MM.1S (cell line): ENCODE measurements at regions not wholly inside any gene's neighbourhood (a gene's known extent, or its start where the extent isn't known, plus 50 kb on each side); places are given as distances from the start of the nearest gene placed in this dataset.

ENCODE experiments used
- DNase-seq: peaks from one replicate; pipeline ENCODE4 v3.0.0-alpha.2; 2015
- H2AFZ ChIP-seq: fragments of 300-600 bp; sonication (generic); 2 replicates; pipeline ENCODE4 v1.6.0; 2016; ENCODE audit warnings: antibody characterized with exemption, low read length
- H3F3A ChIP-seq: fragments of 300-600 bp; sonication (generic); 2 replicates; pipeline ENCODE4 v1.6.1; 2016; ENCODE audit warnings: mild to moderate bottlenecking, antibody characterized with exemption, low read length, moderate library complexity, mixed read lengths; ENCODE audit not compliant: insufficient read depth
- H3K27ac ChIP-seq: fragments of 300-600 bp; sonication (generic); 2 replicates; pipeline ENCODE4 v1.5.1; 2016; ENCODE audit warnings: mild to moderate bottlenecking, low read length
- H3K27me3 ChIP-seq: fragments of 300-600 bp; sonication (generic); replicated peaks from 2 replicates; pipeline ENCODE4 v1.6.0; 2016; ENCODE audit warnings: low read length; ENCODE audit not compliant: insufficient read depth
- H3K36me3 ChIP-seq: fragments of 300-600 bp; sonication (generic); replicated peaks from 2 replicates; pipeline ENCODE4 v1.6.1; 2016; ENCODE audit warnings: mild to moderate bottlenecking, low read length, mixed read lengths; ENCODE audit not compliant: insufficient read depth
- H3K4me1 ChIP-seq: fragments of 300-600 bp; sonication (generic); 2 replicates; pipeline ENCODE4 v1.6.1; 2016; ENCODE audit warnings: low read length, mixed read lengths
- H3K4me2 ChIP-seq: fragments of 300-600 bp; sonication (generic); 2 replicates; pipeline ENCODE4 v1.6.0; 2016; ENCODE audit warnings: low read depth, low read length
- H3K4me3 ChIP-seq: fragments of 300-600 bp; sonication (generic); 2 replicates; pipeline ENCODE4 v1.5.1; 2016; ENCODE audit warnings: low read length, mixed read lengths
- H3K79me2 ChIP-seq: fragments of 300-600 bp; sonication (generic); 2 replicates; pipeline ENCODE4 v1.6.1; 2016; ENCODE audit warnings: mixed run types, low read length, mixed read lengths
- H3K9ac ChIP-seq: fragments of 300-600 bp; sonication (generic); 2 replicates; pipeline ENCODE4 v1.6.1; 2016; ENCODE audit warnings: low read length, mixed read lengths
- H3K9me2 ChIP-seq: fragments of 300-600 bp; sonication (generic); replicated peaks from 2 replicates; pipeline ENCODE4 v1.6.1; 2016; ENCODE audit warnings: mild to moderate bottlenecking, low read length, mixed read lengths; ENCODE audit not compliant: insufficient read depth
- H3K9me3 ChIP-seq: fragments of 300-600 bp; sonication (generic); replicated peaks from 2 replicates; pipeline ENCODE4 v1.6.1; 2016; ENCODE audit warnings: mild to moderate bottlenecking, low read length, mixed read lengths; ENCODE audit not compliant: insufficient read depth
- H4K20me1 ChIP-seq: fragments of 300-600 bp; sonication (generic); 2 replicates; pipeline ENCODE4 v1.6.1; 2016; ENCODE audit warnings: mild to moderate bottlenecking, low read length, moderate library complexity, mixed read lengths; ENCODE audit not compliant: insufficient read depth
- EZH2 ChIP-seq: fragments of 300-600 bp; sonication (generic); optimal IDR thresholded peaks from 2 replicates; pipeline ENCODE3; 2017; ENCODE audit warnings: low read depth, mild to moderate bottlenecking, antibody characterized with exemption, low read length, mixed read lengths
- EZH2phosphoT487 ChIP-seq: fragments of 300-600 bp; sonication (generic); IDR thresholded peaks from 2 replicates; pipeline ENCODE4 v1.6.1; 2018; ENCODE audit warnings: antibody characterized with exemption, low read length
- TF ChIP-seq, protein P1 (sequence below): fragments of 300-600 bp; sonication (generic); IDR thresholded peaks from 2 replicates; pipeline ENCODE4 v1.5.1; 2016; ENCODE audit warnings: antibody characterized with exemption, low read length, mixed read lengths

DNA sequence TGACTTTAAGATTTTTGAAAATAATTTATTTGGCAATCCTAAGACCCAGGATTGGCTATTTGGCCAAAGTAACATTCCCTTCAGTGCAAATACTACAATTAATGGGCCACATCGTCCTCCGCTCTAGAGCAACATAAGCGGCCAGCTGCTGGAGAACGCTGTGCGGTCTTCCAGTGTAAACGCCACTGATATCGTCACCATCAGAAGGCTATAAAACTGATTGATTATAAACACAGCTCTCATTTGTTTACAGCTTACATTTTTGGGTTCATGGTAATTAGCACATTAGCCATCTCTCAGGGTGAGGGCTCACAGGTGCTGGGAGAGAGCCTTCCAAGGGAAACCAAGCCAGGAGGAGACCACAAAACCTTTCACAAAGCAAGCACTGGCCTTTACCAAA is 130.1 kb upstream of the BMP4 start:
- Histone ChIP-seq H3K36me3 (no peaks in the 10 kb centered on the region), H2AFZ (no peak overlapping the region), H3K27ac (no peak overlapping the region), H3K4me3 (no peak overlapping the region), H3K4me1 (no peaks in the 10 kb centered on the region), H3K9ac (no peak overlapping the region), H3K9me3 (no peaks in the 10 kb centered on the region), H3K9me2 (no peaks in the 10 kb centered on the region), H4K20me1 (no peaks in the 10 kb centered on the region), H3K27me3 (no peaks in the 10 kb centered on the region), H3K4me2 (no peak overlapping the region), H3F3A (no peaks in the 10 kb centered on the region), H3K79me2 (no peaks in the 10 kb centered on the region)
- TF ChIP-seq, protein P1, sequence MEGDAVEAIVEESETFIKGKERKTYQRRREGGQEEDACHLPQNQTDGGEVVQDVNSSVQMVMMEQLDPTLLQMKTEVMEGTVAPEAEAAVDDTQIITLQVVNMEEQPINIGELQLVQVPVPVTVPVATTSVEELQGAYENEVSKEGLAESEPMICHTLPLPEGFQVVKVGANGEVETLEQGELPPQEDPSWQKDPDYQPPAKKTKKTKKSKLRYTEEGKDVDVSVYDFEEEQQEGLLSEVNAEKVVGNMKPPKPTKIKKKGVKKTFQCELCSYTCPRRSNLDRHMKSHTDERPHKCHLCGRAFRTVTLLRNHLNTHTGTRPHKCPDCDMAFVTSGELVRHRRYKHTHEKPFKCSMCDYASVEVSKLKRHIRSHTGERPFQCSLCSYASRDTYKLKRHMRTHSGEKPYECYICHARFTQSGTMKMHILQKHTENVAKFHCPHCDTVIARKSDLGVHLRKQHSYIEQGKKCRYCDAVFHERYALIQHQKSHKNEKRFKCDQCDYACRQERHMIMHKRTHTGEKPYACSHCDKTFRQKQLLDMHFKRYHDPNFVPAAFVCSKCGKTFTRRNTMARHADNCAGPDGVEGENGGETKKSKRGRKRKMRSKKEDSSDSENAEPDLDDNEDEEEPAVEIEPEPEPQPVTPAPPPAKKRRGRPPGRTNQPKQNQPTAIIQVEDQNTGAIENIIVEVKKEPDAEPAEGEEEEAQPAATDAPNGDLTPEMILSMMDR = no peak
- TF ChIP-seq EZH2phosphoT487 (no peak), EZH2 (no peak)
- DNase-seq = no peak

DNA sequence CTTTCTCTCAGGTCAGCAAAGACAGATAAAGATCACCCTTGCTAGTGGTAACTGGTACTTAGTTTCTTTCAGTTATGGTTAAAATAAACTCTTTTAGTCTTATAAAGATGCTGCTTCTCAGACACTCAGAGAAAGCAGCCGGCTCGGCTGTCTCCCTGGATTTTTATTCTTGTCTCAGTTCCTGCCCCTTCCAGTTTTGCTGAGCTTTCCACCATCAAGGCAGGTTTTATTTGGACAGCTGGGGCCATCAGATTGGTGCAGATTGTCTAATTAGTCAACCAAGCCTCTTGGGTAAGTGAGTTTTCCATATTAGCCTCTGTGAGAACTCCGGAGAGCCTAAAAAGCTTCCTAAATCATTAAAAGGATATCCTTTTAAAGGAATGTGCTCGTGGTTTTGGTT is 130.8 kb upstream of the BMP4 start:
- no peak overlapping the region for H2AFZ ChIP-seq
- no peak overlapping the region for H3K9ac ChIP-seq
- TF ChIP-seq EZH2 = no peak
- TF ChIP-seq EZH2phosphoT487 = no peak
- TF ChIP-seq, protein P1 = no peak
- no peak overlapping the region for H3K4me3 ChIP-seq
- DNase-seq = no peak
- H3K79me2 ChIP-seq = no peaks in the 10 kb centered on the region
- H3K9me2 ChIP-seq = no peaks in the 10 kb centered on the region
- no peak overlapping the region for H3K4me2 ChIP-seq
- no peaks in the 10 kb centered on the region for H3K36me3 ChIP-seq
- no peaks in the 10 kb centered on the region for H3K27me3 ChIP-seq
- no peak overlapping the region for H3K27ac ChIP-seq
- H3K4me1 ChIP-seq = no peaks in the 10 kb centered on the region
- H3F3A ChIP-seq = no peaks in the 10 kb centered on the region
- H3K9me3 ChIP-seq = no peaks in the 10 kb centered on the region
- H4K20me1 ChIP-seq = no peaks in the 10 kb centered on the region

DNA sequence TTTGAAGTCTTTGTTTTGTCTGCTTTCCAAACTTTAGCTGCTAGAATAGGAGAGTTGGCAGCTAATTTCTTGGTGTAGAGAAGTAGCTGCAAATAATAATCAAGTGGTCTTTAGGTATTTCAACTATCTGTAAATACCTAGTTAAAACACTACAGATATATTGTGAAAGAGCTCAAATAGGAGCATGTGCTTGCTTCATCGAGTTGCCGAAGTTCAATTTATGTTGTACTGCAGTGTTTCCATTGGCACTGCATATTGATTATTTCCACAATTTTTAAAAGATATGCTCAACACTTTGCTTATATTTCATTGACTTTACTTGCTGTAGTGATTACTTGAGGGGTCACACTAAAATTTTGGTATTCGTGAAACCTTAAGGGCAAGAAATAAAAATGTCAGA is 131.6 kb upstream of the BMP4 start:
- Histone ChIP-seq H2AFZ (no peak overlapping the region), H3K9ac (no peak overlapping the region), H3K27me3 (no peaks in the 10 kb centered on the region), H3K4me1 (no peaks in the 10 kb centered on the region), H3K9me2 (no peaks in the 10 kb centered on the region), H3K79me2 (no peaks in the 10 kb centered on the region), H3K27ac (no peak overlapping the region), H3K9me3 (no peaks in the 10 kb centered on the region), H3K4me3 (no peak overlapping the region), H3K36me3 (no peaks in the 10 kb centered on the region), H3F3A (no peaks in the 10 kb centered on the region), H3K4me2 (no peak overlapping the region), H4K20me1 (no peaks in the 10 kb centered on the region)
- no peak for TF ChIP-seq EZH2phosphoT487
- no peak for TF ChIP-seq EZH2
- TF ChIP-seq, protein P1 = no peak
- no peak for DNase-seq

DNA sequence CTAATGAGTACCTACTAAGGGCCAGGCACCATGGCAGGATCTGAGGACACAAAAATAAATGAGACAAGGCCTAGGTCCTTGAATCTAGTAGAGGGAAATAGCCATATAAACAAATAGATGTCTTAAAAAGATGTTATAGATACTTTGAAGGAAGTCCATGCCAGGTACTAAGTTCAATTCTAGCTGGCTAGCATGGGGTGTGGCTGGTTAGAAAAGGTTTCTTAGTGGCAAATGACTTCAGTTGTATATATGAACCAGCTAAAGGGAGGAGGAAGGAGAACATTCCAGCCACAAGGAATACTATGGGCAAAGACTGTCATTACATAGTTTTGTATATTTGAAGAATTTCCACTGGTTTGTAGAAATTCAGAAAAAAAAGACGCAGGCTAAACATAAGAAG is 133.6 kb upstream of the BMP4 start:
- no peak overlapping the region for H3K9ac ChIP-seq
- no peaks in the 10 kb centered on the region for H3K36me3 ChIP-seq
- no peak for TF ChIP-seq EZH2
- TF ChIP-seq EZH2phosphoT487 = no peak
- TF ChIP-seq, protein P1 = no peak

More for the DNA sequence above, 133.6 kb upstream of the BMP4 start:
- Histone ChIP-seq H2AFZ (no peak overlapping the region), H3K9me3 (no peaks in the 10 kb centered on the region), H3K27me3 (no peaks in the 10 kb centered on the region), H3F3A (no peaks in the 10 kb centered on the region), H3K4me3 (no peak overlapping the region), H3K79me2 (no peaks in the 10 kb centered on the region), H3K4me1 (no peaks in the 10 kb centered on the region), H3K27ac (no peak overlapping the region), H4K20me1 (no peaks in the 10 kb centered on the region), H3K4me2 (no peak overlapping the region), H3K9me2 (no peaks in the 10 kb centered on the region)
- DNase-seq = no peak
